ENCODE measurements at regions not wholly inside any gene's neighbourhood (a gene's known extent, or its start where the extent isn't known, plus 50 kb on each side); places are given as distances from the start of the nearest gene placed in this dataset.

DNA sequence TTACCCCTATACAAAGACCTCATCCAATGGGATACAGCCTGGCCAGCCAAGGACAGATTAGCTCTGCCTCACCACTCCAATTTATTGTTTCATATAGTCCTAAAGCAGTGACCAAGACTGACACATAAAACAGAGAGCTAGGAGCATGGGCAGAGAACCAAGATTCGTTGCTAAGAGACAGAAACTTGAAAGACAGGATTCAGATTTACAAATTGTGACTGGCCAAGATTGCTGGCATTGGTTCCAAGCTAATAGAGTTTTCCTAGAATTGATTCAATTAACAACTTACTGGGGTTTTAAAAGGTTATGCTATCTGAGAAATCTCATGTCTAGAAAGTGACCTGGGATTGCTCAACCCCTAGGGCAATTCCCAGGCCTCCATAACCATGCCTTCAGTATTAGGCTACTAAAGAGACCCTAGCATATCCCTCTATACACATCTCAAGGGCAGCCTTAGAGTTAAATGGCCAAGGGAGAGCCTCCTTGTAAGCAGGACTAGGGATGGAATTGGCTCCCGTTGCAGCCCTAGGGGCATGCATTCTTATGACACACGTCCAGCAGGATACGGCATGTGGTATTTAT is 75.6 kb downstream of the ICOS start:
- no peaks in the 10 kb centered on the region for H3K27me3 ChIP-seq (ENCODE audit: control insufficient read depth in 5 of 5, insufficient read depth in 4 of 5, low read length in 5 of 5)
- no peak overlapping the region for H3K9ac ChIP-seq (ENCODE audit: low read length in 5 of 5)
- H3K27ac ChIP-seq (ENCODE audit: low read depth, low read length): no peak overlapping the region
- no peak overlapping the region for H3K4me3 ChIP-seq (ENCODE audit: low read depth in 1 of 5, low read length in 5 of 5)
- H3K4me1 ChIP-seq (ENCODE audit: control insufficient read depth in 5 of 5, insufficient read depth in 5 of 5, low read length in 5 of 5): no peaks in the 10 kb centered on the region
- H3K9me3 ChIP-seq (ENCODE audit: control insufficient read depth in 5 of 5, low read length in 5 of 5): no peaks in the 10 kb centered on the region
- H3K36me3 ChIP-seq (ENCODE audit: control insufficient read depth in 5 of 5, insufficient read depth in 5 of 5, low read length in 5 of 5): no peaks in the 10 kb centered on the region

DNA sequence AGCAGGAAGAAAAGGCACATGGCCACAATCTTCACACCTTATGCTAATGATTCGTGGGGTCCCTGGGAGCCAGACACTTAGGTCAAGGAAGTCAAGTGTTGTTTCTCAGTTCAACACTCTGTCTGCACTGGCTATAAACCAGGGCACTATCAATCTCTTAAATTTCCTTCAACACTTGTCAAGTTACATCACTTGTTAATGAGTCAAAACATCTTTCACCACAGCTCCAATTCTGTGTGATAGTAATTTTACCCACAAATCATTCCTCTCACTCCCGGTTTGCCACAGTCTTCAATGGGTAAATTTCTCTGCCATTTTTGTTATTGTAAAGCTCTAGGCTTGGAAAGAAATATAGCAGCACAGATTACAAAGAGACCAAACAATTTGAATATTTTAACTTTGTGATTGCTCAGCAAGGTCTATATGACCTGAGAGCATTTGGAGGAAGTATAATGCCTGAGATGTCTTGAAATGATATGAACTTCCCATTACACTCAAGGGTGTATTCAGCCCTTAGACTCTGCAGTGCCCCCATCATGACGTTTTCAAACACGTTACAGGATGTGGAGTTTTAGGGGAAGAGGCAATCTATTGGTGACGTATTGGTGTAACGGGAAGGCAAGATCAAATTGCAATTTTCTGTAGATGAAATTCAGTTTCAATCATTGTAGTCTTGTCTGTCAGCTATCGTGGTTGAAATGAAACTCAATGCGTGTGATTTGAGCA is 78.7 kb downstream of the ICOS start:
- no peak overlapping the region for H3K27ac ChIP-seq (ENCODE audit: low read depth, low read length)
- H3K36me3 ChIP-seq (ENCODE audit: control insufficient read depth in 5 of 5, insufficient read depth in 5 of 5, low read length in 5 of 5): no peaks in the 10 kb centered on the region
- H3K9ac ChIP-seq (ENCODE audit: low read length in 5 of 5): no peak overlapping the region
- no peak overlapping the region for H3K4me3 ChIP-seq (ENCODE audit: low read depth in 1 of 5, low read length in 5 of 5)
- H3K9me3 ChIP-seq (ENCODE audit: control insufficient read depth in 5 of 5, low read length in 5 of 5): no peaks in the 10 kb centered on the region
- H3K27me3 ChIP-seq (ENCODE audit: control insufficient read depth in 5 of 5, insufficient read depth in 4 of 5, low read length in 5 of 5): no peaks in the 10 kb centered on the region
- no peaks in the 10 kb centered on the region for H3K4me1 ChIP-seq (ENCODE audit: control insufficient read depth in 5 of 5, insufficient read depth in 5 of 5, low read length in 5 of 5)

GRCh38 chr2:204018717-204019116 is 82.2 kb downstream of the ICOS start:
- H3K27me3 ChIP-seq (ENCODE audit: control insufficient read depth in 5 of 5, insufficient read depth in 4 of 5, low read length in 5 of 5): no peaks in the 10 kb centered on the region
- H3K36me3 ChIP-seq (ENCODE audit: control insufficient read depth in 5 of 5, insufficient read depth in 5 of 5, low read length in 5 of 5): no peaks in the 10 kb centered on the region
- H3K4me3 ChIP-seq (ENCODE audit: low read depth in 1 of 5, low read length in 5 of 5): no peak overlapping the region
- H3K27ac ChIP-seq (ENCODE audit: low read depth, low read length): no peak overlapping the region
- H3K9ac ChIP-seq (ENCODE audit: low read length in 5 of 5): no peak overlapping the region
- H3K4me1 ChIP-seq (ENCODE audit: control insufficient read depth in 5 of 5, insufficient read depth in 5 of 5, low read length in 5 of 5): peaks cover 0 to 3% (median 0%) of the 10 kb centered on the region in 5 donors
- no peaks in the 10 kb centered on the region for H3K9me3 ChIP-seq (ENCODE audit: control insufficient read depth in 5 of 5, low read length in 5 of 5)

DNA sequence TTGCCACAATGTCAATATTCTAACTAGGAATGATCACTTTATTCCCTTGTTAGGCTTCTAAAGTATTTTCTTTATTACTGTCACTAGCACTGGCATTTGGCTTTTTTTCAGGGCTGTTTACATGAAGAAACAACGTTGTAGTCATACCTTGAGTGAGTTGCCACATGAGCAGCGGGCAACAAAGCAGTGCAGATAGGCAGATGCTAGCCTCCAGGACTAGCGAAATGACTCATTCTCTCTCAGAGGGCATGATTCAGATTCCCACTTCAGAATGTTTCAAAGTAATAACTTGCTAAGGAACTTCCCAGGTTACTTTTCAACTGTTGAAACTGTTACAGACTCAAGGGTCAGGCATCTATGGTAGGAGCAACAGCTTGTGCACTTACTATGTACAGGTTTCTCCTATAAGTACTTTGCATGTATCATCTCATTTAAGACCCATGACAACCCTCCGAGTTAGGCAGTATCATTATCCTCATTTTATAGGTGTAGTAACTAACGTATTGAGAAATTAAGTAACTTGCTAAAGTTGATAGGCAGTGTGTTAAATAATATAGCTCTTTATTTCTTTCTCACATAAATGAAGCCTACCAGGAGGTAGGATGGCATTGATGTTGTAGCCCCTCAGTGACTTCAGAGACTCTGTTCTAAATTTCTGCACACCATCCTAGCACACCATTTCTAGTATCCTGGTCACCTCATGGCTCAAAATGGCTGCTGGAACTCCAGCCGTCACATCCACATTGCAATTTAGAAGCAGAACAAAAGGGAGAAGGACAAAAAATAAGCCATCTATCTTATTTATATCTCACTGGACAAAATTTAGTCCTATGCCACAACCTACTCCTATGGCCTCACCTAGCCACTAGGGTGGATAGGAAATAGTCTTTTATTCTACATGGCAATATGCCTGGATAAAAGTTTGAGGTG is 83.3 kb downstream of the ICOS start:
- Histone ChIP-seq H3K36me3 (ENCODE audit: control insufficient read depth in 5 of 5, insufficient read depth in 5 of 5, low read length in 5 of 5) (no peaks in the 10 kb centered on the region), H3K27me3 (ENCODE audit: control insufficient read depth in 5 of 5, insufficient read depth in 4 of 5, low read length in 5 of 5) (no peaks in the 10 kb centered on the region), H3K4me1 (ENCODE audit: control insufficient read depth in 5 of 5, insufficient read depth in 5 of 5, low read length in 5 of 5) (peaks cover 0 to 3% (median 0%) of the 10 kb centered on the region in 5 donors), H3K27ac (ENCODE audit: low read depth, low read length) (no peak overlapping the region), H3K4me3 (ENCODE audit: low read depth in 1 of 5, low read length in 5 of 5) (no peak overlapping the region), H3K9me3 (ENCODE audit: control insufficient read depth in 5 of 5, low read length in 5 of 5) (no peaks in the 10 kb centered on the region), H3K9ac (ENCODE audit: low read length in 5 of 5) (no peak overlapping the region)

- H3K36me3 ChIP-seq (ENCODE audit: control insufficient read depth in 5 of 5, insufficient read depth in 5 of 5, low read length in 5 of 5): no peaks in the 10 kb centered on the region
- H3K27me3 ChIP-seq (ENCODE audit: control insufficient read depth in 5 of 5, insufficient read depth in 4 of 5, low read length in 5 of 5): no peaks in the 10 kb centered on the region
- no peaks in the 10 kb centered on the region for H3K9me3 ChIP-seq (ENCODE audit: control insufficient read depth in 5 of 5, low read length in 5 of 5)
- H3K4me1 ChIP-seq (ENCODE audit: control insufficient read depth in 5 of 5, insufficient read depth in 5 of 5, low read length in 5 of 5): peaks cover 0 to 3% (median 0%) of the 10 kb centered on the region in 5 donors
- H3K4me3 ChIP-seq (ENCODE audit: low read depth in 1 of 5, low read length in 5 of 5): no peak overlapping the region
- H3K27ac ChIP-seq (ENCODE audit: low read depth, low read length): no peak overlapping the region
- H3K9ac ChIP-seq (ENCODE audit: low read length in 5 of 5): no peak overlapping the region
These were observed 84.9 kb downstream of the ICOS start for GRCh38 chr2:204021290-204022081.

DNA sequence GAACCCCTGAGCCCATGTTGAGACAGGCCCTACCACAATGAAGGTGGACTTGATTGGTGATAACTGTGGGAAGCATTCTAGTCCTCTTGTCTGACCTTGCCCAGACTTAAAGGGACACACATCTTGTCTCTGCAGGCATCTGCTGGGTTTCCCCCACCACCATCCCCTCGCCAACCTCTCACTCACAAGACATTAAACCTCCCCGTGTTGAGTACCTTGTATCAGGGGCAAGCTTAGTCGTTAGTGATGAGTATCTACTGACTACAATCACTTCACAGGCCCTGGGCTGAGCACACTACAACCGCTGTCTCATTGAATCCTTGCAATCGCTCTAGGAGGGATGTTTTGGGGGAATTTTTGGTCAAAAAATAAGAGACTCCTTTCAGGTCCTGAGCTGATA is 86.0 kb downstream of the ICOS start:
- no peaks in the 10 kb centered on the region for H3K9me3 ChIP-seq (ENCODE audit: control insufficient read depth in 5 of 5, low read length in 5 of 5)
- peaks cover 0 to 3% (median 0%) of the 10 kb centered on the region in 5 donors for H3K4me1 ChIP-seq (ENCODE audit: control insufficient read depth in 5 of 5, insufficient read depth in 5 of 5, low read length in 5 of 5)
- no peak overlapping the region for H3K9ac ChIP-seq (ENCODE audit: low read length in 5 of 5)
- H3K36me3 ChIP-seq (ENCODE audit: control insufficient read depth in 5 of 5, insufficient read depth in 5 of 5, low read length in 5 of 5): no peaks in the 10 kb centered on the region
- no peak overlapping the region for H3K27ac ChIP-seq (ENCODE audit: low read depth, low read length)
- no peaks in the 10 kb centered on the region for H3K27me3 ChIP-seq (ENCODE audit: control insufficient read depth in 5 of 5, insufficient read depth in 4 of 5, low read length in 5 of 5)
- no peak overlapping the region for H3K4me3 ChIP-seq (ENCODE audit: low read depth in 1 of 5, low read length in 5 of 5)

DNA sequence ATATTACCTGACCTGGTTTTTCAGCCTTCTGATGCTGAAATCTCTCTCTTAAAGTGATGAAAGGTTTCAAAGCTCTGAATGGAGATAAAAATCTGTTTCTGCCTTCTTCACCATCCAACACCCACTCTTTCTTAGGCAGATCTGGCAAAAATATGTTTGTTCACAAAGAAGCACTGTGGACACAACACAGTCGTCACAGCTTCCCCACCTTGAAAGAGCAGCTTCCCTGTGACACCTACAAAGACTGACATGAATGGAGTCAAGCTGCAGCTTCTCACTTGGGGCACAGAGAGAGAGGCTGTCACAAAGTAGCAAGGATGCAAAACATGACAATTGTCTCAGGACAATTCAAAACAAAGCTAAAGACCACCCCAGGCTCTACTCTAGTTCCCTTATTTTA is 86.5 kb downstream of the ICOS start:
- Histone ChIP-seq H3K27ac (ENCODE audit: low read depth, low read length) (no peak overlapping the region), H3K4me1 (ENCODE audit: control insufficient read depth in 5 of 5, insufficient read depth in 5 of 5, low read length in 5 of 5) (peaks cover 0 to 3% (median 0%) of the 10 kb centered on the region in 5 donors), H3K4me3 (ENCODE audit: low read depth in 1 of 5, low read length in 5 of 5) (no peak overlapping the region), H3K36me3 (ENCODE audit: control insufficient read depth in 5 of 5, insufficient read depth in 5 of 5, low read length in 5 of 5) (no peaks in the 10 kb centered on the region), H3K9ac (ENCODE audit: low read length in 5 of 5) (no peak overlapping the region), H3K9me3 (ENCODE audit: control insufficient read depth in 5 of 5, low read length in 5 of 5) (no peaks in the 10 kb centered on the region), H3K27me3 (ENCODE audit: control insufficient read depth in 5 of 5, insufficient read depth in 4 of 5, low read length in 5 of 5) (no peaks in the 10 kb centered on the region)

DNA sequence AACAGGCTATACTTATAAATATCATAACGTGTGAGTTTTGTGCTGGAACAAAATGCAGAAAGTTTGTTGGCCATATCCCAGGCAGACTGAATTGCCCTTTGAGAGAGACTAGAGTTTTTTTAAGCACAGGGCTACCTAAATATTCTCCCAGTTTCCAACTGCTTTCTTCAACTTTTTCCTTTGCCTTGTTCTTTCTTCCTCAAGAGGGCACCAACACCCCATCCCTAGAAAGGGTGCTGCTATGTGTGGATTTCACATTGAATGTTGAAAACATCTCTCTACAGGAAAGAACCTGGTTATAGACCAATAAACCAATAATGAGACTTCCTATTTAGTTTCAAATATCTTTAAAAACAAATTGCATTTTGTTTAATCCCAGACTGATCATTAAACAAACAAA is 87.9 kb downstream of the ICOS start:
- H3K4me3 ChIP-seq (ENCODE audit: low read depth in 1 of 5, low read length in 5 of 5): no peak overlapping the region
- H3K9me3 ChIP-seq (ENCODE audit: control insufficient read depth in 5 of 5, low read length in 5 of 5): no peaks in the 10 kb centered on the region
- H3K27ac ChIP-seq (ENCODE audit: low read depth, low read length): no peak overlapping the region
- H3K27me3 ChIP-seq (ENCODE audit: control insufficient read depth in 5 of 5, insufficient read depth in 4 of 5, low read length in 5 of 5): no peaks in the 10 kb centered on the region
- no peaks in the 10 kb centered on the region for H3K36me3 ChIP-seq (ENCODE audit: control insufficient read depth in 5 of 5, insufficient read depth in 5 of 5, low read length in 5 of 5)
- peaks cover 0 to 3% (median 0%) of the 10 kb centered on the region in 5 donors for H3K4me1 ChIP-seq (ENCODE audit: control insufficient read depth in 5 of 5, insufficient read depth in 5 of 5, low read length in 5 of 5)
- no peak overlapping the region for H3K9ac ChIP-seq (ENCODE audit: low read length in 5 of 5)

GRCh38 chr2:204024906-204025475 is 88.4 kb downstream of the ICOS start:
- Histone ChIP-seq H3K4me3 (ENCODE audit: low read depth in 1 of 5, low read length in 5 of 5) (no peak overlapping the region), H3K9me3 (ENCODE audit: control insufficient read depth in 5 of 5, low read length in 5 of 5) (no peaks in the 10 kb centered on the region), H3K9ac (ENCODE audit: low read length in 5 of 5) (no peak overlapping the region), H3K27ac (ENCODE audit: low read depth, low read length) (no peak overlapping the region), H3K27me3 (ENCODE audit: control insufficient read depth in 5 of 5, insufficient read depth in 4 of 5, low read length in 5 of 5) (no peaks in the 10 kb centered on the region), H3K4me1 (ENCODE audit: control insufficient read depth in 5 of 5, insufficient read depth in 5 of 5, low read length in 5 of 5) (peaks cover 0 to 3% (median 0%) of the 10 kb centered on the region in 5 donors), H3K36me3 (ENCODE audit: control insufficient read depth in 5 of 5, insufficient read depth in 5 of 5, low read length in 5 of 5) (no peaks in the 10 kb centered on the region)
